Transverse colon (tissue), 4 donors: ENCODE measurements at regions not wholly inside any gene's neighbourhood (a gene's known extent, or its start where the extent isn't known, plus 50 kb on each side); places are given as distances from the start of the nearest gene placed in this dataset.

ENCODE experiments used
- EP300 ChIP-seq: sonication (generic); formaldehyde crosslinking; IDR thresholded peaks from one replicate; pipeline ENCODE4 v1.6.1; 2017; ENCODE audit warnings: antibody characterized with exemption, low read depth
- POLR2AphosphoS5 ChIP-seq, 3 donors: sonication (generic); formaldehyde crosslinking; IDR thresholded peaks; one replicate each; pipeline ENCODE4 v1.6.1; 2016; ENCODE audit warnings: antibody characterized with exemption in 3 of 3
- TF ChIP-seq, protein P1 (sequence below), 5 experiments: fragments of 200-600 bp in 3 of 5; fragments of 450-650 bp in 2 of 5; sonication (generic) in 3 of 5; IDR thresholded peaks; 1 replicate in 2 of 5; 2 replicates in 3 of 5; pipeline ENCODE4 v1.5.1; 2016 to 2017; ENCODE audit warnings: antibody characterized with exemption in 5 of 5, inconsistent platforms in 3 of 5, mild to moderate bottlenecking in 2 of 5, moderate library complexity in 1 of 5

DNA sequence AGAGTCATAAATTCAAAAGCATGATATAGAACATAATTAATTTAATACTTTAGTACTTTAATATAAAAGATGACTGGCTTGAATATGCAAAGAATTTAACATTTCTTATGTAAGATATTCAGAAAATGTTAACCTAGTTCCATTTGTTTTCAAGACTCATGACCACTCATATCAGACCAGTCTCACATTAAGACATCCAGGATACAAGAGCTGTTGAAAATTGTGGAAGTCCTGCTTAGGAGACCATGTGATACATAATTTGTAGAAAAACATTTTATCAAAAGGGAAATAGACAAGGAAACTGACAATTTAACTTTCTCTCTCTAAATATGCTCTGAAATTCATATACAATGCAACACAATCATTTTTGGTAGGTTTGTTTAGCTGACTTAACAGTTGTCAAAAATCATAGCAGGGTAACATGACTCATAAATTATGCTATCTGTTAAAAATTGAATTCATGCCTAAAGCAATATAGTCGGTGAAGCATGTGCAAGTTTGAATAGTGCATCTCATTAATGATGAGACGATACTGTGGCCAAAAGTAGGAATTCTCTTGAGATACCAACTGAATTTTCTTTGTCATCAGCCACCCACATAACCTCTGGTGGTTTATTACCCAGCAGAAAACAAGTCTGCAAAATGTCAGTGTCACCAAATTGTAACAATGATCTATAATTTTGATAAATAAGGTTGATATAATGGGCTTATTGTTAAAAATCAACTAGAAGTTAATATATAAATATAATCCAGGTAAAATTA lies 211.4 kb downstream of the GASK1B start:
- TF ChIP-seq, protein P1, sequence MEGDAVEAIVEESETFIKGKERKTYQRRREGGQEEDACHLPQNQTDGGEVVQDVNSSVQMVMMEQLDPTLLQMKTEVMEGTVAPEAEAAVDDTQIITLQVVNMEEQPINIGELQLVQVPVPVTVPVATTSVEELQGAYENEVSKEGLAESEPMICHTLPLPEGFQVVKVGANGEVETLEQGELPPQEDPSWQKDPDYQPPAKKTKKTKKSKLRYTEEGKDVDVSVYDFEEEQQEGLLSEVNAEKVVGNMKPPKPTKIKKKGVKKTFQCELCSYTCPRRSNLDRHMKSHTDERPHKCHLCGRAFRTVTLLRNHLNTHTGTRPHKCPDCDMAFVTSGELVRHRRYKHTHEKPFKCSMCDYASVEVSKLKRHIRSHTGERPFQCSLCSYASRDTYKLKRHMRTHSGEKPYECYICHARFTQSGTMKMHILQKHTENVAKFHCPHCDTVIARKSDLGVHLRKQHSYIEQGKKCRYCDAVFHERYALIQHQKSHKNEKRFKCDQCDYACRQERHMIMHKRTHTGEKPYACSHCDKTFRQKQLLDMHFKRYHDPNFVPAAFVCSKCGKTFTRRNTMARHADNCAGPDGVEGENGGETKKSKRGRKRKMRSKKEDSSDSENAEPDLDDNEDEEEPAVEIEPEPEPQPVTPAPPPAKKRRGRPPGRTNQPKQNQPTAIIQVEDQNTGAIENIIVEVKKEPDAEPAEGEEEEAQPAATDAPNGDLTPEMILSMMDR (IDR thresholded peaks at IDR 0.05): no peak
- TF ChIP-seq POLR2AphosphoS5 (IDR thresholded peaks at IDR 0.05) (no peak), EP300 (no peak)
